GM19372 (cell line): ENCODE measurements at regions not wholly inside any gene's neighbourhood (a gene's known extent, or its start where the extent isn't known, plus 50 kb on each side); places are given as distances from the start of the nearest gene placed in this dataset.

ENCODE experiments used
- ATAC-seq: cut with Tn5 transposase; IDR thresholded peaks from one replicate; pipeline ENCODE4 v1.9.1; 2021; ENCODE audit warnings: mild to moderate bottlenecking, low read depth, moderate library complexity; ENCODE audit not compliant: unreplicated experiment

DNA sequence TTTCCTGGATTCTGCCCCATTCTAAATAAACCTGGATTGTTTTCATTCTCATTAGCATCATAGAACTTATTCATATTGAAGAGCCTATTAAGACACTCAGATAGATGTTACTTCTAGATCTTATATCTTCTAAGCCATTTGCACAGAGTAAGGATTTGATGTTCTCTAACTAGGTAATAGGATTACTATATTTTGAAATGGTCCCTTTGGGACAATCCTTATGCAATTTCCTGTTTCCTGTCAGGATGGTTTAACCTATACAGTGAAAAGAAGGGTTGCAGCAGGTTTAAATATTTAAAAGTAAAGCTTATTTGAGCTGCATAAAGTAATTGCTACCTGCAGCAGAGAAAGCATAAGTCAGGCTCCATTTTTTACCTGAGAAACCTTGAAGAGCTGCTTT lies 860.1 kb downstream of the TFAP2A start:
- ATAC-seq, result no peak

DNA sequence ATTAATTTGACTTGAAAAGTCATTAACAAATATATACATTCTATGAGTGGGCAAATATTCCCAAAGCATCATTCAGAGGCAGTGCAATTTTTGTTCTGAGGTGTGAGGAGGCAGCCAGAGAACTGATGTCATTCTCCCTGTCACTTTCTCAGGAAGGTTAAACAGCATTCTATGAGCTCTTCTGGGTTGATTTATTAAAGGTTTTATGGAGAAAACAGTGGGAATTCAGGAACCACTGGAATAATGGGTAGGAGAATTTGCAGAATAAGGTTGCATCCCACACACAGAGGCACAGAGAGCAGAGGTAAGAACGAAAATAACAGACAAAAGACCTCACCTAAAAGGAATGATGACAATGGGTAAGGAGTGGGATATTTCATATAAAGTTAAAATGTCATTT lies 860.6 kb downstream of the TFAP2A start:
- no peak for ATAC-seq

DNA sequence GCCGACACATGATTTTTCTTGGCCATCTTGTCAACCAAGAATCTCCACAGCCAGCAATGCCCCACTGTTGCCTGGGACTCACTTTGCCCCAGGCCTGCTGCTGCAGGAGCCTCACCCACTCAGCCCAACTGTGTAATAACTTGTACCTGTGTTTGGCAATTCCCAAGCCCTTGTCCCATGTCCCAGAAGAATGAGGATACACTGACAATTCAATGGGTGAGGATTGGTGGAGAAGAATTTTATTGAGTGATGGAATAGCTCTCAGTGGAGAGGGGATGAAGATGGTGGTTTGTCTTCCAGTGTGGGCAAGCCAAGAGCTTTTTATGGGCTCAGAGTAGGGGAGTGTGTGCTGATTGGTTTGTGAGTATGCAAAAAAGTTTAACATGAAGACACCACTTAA lies 861.9 kb downstream of the TFAP2A start:
- no peak for ATAC-seq

DNA sequence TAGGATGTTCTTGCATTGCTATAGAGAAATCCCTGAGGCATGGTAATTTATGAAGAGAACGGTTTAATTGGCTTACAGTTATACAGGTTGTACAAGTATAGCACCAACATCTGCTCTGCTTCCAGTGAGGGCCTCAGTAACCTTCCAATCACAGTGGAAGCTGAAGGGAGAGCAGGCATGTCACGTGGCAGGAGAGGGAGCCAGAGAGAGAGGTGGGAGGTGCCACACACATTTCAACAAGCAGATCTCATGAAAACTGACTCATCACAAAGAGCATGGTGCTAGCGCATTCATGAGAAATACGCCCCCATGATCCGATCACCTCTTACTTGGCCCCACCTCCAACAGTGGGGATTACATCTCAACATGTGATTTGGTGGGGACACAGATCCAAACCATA lies 871.2 kb downstream of the TFAP2A start:
- no peak for ATAC-seq

DNA sequence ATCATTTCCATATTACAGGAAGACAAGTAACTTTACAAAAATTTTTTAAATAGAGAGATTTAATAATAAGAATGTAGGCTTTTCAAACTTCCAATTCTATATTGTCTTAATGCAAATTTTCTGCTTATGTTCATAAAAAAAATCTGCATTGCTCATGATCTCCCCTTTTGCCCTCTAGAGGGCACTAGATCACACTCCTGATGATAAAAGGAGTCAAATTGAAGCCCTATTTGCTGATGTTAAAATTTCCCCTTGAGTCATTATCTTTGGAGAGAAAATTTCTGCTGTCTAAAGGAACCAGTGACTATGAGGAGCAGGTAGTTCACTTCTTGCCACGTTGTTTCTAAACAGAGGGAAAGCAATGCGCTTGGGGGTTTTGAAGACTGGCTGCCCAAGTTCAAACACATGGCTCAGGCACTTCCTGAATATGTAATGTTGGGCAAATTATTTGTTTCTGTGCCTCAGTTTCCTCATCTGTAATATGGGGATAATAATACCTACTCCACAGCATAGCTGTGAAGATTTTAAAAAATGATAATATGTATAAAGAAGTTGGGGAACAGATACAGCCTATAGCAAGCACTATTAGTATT lies 874.2 kb downstream of the TFAP2A start:
- peak; percentile 68 for ATAC-seq

DNA sequence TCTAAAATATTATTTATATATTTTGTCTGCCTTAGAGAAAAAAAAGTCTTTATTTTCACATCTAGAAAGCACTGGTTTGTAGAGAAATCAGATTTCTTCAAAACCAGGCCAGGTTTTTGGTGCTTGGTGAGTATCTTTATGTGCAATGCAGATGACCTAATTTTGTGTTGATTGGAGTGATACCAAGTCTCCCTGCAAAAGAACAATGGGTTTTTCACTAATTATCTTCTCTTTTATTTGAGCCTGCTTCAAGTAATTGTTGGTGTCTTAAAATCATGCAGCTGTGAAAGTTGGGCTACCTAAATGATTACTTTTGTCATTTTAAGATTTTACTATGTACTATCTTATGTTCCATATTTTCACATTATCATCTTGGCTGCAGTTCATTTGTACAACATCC lies 874.7 kb downstream of the TFAP2A start:
- ATAC-seq, result no peak

DNA sequence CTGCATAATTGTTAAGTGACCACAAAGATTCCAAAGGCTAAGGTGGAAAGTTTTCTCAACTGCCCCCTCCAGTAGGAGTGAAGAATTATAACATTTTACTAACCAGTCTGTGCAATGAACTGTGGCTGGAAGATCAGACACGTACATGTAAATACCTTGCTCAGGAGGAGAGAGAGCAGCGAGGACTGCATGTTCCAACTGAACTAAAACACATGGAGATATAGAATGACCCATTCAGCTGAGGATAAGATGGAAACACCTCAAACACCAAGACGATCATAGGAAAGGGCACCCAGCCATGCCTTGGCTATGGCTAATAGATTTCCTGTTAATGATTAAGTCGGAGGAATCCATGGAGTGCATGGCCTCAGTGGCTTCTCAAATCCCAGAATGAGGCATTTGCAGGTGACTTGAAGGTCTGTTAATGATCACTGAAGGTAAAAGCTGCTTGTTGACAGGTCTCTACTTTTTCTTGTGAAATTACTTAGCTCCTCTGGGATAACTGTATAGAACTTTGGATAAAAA lies 875.6 kb downstream of the TFAP2A start:
- no peak for ATAC-seq

DNA sequence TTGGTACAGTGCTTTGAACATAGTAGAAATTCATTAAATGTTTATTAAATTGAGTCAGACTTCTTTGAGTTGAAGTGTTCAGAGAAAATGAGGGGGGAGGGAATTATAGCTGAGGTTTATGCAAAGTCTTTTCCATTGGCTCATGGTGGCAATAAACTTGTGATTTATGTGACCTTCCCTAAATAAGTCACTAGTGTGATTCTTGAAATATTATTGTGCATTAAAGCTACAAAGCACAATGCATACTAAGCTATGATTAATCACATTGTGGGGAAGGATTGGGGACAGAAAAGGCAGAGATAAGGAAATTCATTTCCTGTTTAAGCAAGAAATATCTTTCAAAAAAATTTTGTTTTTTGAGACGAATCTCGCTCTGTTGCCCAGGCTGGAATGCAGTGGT lies 877.5 kb downstream of the TFAP2A start:
- no peak for ATAC-seq

DNA sequence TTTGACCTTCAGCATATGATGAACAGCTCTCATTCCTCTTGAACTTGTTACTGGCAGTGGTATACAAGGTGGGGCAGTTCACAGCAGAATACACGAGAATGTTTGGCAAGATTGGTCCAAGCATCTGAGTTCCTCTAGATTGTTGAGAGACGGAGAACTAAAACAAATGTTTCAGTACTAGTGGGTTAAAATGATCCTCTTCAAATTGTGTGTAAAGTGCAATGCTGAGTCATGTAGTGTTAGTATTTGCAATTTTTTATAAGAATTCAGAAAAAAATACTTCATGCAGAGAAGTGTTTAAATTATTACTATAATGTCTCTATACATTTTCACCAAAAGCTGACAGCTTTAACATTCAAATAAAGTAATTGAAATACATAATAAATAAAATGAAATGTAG lies 879.8 kb downstream of the TFAP2A start:
- no peak for ATAC-seq

DNA sequence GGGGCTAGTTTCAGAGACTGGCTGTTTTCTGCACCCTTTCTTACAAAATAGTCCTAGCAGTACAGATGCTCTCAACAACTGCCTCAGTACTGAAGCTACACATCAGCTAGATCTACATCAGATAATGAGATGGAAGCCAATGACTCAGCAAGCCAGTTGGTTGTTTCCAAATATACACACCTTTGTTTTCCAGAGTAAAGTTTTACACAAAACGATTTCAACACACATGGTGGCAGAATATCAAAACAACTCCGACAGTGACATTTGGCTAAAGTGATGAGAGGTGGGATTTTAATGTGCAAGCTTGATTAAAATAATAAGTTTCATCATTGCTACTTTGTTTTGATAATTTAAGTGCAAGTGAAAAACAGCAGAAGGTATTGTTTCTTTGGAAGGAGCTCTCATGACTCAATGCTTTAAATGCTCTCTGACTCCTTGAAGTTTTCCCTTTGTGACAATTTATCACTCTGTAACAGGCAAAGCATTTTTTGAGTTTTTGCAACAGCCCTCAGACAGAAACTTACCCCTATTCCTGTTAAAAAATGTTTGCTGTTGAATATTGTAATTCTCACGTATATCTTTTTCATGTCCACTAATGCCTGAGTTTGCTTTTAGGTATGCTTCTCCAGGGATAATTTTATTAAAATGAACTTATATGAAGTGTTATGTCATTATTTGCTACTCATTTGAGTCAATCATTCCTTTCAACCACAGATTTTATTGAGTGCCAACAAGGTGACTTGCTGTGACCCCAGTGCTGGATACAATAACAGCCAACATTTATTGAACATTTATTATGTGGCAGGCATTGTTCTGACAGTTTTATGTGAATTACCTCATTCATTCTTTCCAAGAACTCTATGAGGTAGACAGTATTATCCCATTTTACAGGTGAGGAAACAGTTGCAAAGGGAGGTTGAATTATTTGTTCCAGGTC lies 882.0 kb downstream of the TFAP2A start:
- ATAC-seq, result no peak

DNA sequence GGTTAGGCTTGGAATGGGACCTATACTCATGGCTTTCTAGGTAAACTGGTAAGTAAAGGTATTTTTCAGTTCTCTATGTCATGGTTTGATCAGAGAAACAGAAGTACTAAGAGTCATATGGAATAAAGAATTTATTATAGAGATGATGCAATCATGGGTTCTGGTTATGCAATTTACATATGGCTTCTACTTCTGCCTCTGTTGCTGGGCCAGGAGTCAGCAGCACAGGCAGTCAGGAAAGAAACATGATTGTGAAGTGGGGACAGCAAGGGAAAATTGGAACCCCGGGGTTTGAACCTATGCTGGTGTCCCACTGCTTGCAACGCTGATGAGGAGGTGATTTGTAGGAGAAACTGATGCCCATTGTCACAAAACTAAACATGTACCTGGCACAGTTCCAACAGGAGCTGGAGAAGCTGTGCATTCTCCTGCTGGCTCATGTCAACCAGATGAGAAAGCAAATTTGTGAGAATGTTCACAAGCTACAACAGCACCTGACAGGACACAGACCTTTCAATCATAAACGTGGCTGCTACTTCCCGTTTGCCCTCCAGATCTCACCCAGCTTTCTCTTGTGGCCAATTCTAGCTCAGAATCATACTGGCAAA lies 887.1 kb downstream of the TFAP2A start:
- no peak for ATAC-seq

DNA sequence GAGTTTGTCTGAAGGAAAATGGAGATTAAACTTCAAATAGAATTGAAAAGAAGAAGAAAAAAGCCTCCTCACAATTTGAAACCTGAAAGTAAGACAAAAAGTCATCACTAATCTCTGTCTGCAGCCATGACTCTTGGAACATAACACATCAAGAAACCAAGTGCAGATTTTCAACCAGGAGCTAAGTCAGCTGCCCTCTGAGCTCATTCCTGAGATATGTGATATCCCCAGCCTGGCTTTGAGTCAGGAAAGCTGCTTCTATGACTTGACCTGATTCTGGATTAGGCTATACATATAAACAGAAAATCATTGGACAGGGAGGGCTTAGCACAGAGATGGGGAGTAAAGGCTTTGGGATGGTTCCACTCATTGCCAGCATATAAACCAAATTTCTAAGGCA lies 891.4 kb downstream of the TFAP2A start:
- ATAC-seq, result no peak

DNA sequence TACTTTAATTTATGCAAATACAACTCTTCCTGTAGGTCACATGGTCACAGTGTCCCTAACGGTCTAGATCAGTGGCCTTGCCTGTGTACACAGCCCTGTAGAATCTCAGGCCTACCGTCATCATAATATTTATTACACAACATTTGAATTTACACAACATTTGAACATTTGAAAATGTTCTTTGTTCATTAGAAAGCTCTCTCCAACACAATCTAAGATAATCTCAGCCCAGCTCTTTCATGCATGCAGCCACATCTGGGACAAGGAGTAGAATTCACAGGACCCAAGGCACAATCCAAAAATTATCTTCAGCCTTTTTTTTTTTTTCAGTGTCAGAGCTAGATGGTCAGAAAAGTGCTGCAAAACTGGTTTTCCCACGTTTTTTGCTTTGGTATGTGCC lies 892.8 kb downstream of the TFAP2A start:
- ATAC-seq, result no peak

DNA sequence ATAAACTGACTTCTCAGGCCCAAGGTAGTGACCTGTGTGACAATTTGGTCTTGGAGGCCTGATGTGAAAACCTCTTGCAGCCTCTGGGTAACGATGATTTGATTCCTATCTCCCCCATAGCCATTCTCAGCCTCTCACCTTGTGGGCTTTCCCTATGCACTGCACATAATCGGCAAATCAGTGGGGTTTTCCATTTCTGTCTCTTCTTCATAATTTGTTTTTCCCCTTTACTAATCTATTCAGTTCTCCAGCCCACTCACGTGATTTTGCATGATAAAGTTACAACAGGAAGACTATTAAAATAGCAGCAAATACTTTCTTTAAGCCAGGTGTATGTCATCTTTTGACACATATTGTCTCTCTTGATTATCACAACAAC lies 893.7 kb downstream of the TFAP2A start:
- no peak for ATAC-seq

DNA sequence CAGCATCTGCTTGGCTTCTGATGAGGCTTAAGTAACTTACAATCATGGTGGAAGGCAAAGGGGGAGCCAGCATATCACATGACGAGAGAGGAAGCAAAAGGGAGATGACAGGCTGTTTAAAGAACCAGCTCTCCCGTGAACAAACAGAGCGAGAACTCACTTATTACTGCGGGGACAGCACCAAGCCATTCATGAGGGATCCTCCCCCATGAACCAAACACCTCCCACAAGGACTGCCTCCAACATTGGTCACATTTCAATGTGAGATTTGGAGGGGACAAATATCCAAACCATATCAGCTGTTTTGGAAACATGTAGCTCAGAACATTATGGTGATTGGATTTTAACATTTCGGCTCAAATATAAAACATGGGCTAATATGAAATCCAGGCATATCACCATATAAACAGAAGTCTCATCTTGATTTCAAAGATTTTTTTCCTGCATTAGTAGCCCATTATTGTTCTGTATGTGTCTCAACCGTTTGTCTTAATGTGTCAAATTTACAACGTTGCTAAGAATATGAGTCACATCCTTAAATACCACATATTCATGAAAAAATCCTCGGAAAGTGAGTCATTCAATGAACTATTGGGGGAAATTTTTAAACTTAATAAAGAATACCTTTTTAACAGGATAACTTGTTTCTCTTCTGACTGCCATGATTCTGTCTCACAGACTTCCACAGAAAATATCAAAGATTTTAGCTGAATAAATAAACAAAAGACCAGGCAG lies 894.3 kb downstream of the TFAP2A start:
- no peak for ATAC-seq

DNA sequence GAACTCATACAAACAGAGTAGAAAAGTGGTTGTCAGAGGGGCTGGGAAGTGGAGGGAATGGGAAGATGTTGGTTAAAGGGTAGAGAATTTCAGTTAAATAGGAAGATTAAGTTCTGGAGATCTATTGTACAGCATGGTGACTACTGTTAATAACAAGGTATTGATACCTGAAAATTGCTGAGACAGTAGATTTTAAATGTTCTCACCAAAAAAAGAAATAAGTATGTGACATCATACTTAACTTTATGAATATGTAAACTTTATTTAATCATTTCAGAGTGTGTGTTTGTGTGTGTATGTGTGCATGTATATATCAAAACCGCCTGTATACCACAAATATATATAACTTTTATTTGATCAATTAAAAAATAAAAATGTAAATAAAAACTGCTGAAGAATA lies 896.4 kb downstream of the TFAP2A start:
- ATAC-seq, result no peak

DNA sequence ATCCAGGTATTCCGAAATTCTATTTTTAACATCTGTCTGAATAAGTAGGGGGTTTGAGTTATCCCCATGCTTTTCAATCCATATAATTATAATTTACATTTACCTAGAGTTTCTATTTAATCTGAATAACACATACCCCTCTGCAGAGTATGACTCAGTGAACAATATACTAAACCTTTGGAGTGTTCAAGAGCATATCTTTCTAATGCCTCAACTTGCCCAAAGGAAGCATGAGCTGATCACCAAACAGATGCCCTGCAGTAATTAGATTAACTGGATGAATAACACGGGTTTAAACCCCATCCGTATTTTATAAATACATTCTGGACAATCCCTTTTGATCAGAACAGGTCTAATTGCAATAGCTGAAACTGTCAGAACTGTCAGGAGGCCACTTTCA lies 897.1 kb downstream of the TFAP2A start:
- ATAC-seq, result no peak

DNA sequence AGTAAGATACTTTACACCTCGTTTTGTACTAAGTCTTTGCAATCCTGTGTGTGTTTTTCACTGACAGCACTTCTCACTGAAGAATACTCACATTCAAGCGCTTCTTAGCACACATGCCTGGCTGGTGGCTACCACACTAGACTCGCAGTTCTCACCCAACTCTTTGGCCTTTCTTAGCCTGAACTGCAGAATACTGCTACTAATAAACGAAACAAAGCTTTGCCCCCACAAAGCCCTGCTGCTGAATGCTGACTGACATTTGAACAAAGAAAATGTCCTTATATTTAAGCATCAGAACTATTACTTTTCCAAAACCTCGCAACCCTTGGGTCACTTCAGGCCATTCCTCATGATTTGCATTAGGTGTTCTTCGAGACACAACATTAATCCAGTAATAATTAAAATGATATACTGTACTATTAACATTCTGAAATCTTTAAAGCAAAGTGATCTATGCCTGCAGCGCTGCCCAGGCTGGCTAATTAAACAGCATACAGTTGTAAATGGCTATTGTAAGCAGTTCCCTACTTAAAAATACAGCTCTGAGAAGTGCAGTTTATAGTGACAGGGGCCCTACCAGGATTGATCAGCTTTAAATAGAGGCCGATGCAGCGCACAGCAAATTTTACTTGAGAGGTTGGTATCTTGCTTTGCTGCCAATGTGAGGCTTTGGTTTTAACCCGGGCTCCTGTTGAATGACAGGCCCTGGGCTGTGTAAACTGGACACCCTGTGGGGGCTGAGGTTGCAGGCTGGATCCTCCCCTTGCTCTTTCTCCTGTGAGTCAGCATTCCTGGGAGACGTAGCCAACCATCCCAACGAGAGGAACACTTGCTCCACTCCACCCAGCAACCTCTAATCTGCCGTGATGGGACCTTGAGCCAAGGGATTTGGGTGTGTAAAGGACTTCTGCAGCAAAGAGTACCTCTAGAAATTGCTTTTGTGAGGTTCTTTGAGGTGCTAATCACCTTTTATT lies 899.0 kb downstream of the TFAP2A start:
- ATAC-seq, result no peak

DNA sequence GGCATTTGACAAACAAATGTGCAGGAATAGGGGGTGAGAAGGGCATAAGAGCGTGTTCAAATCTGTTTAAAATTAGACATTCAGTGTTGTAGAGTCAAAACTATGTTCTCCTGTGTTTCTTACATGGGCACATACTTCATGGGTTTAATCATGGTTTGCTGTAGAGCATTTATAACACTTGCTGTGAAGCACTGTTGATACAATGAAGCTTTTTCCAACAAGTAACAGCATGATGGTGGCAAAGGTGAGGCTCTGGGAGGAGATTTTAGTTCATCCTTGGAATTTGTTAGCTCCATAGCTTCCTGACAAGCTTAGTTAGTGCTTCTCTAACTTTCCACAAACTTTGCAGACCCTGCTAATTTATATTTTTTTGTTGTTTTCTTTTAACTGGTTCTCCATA lies 900.7 kb downstream of the TFAP2A start:
- ATAC-seq, result no peak

DNA sequence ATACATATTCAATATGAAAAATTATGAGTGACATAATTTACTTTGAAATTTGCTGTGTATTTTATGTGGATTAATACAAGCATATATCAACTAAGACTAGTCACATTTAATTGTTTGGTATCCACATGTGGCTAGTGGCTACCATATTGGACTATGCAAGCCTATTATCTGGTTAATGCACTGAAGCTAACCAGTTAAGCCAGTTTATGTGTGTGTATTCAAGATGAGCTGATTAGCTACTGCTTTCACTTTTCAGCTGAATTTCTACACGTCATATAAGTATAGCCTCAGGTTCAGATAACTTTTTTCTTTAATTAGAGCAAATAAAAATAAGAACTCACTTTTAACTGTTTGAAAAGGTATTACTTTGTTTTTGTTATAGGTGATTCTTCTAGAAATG lies 903.7 kb downstream of the TFAP2A start:
- ATAC-seq, result no peak
